CD4-positive, alpha-beta T cell treated with Interleukin-15 for 4 hours (primary cell): ENCODE measurements at regions not wholly inside any gene's neighbourhood (a gene's known extent, or its start where the extent isn't known, plus 50 kb on each side); places are given as distances from the start of the nearest gene placed in this dataset.
A peak's percentile ranks its signal among the peaks of the same experiment; 100 is the strongest.

Experiments used
- DNase-seq: peaks from one replicate; pipeline ENCODE4 v3.0.0-alpha.2; 2020; ENCODE audit warnings: low spot score

- DNase-seq = no peak
Measured at GRCh38 chr13:27673911-27674310, 52.2 kb downstream of the POLR1D start.

DNA sequence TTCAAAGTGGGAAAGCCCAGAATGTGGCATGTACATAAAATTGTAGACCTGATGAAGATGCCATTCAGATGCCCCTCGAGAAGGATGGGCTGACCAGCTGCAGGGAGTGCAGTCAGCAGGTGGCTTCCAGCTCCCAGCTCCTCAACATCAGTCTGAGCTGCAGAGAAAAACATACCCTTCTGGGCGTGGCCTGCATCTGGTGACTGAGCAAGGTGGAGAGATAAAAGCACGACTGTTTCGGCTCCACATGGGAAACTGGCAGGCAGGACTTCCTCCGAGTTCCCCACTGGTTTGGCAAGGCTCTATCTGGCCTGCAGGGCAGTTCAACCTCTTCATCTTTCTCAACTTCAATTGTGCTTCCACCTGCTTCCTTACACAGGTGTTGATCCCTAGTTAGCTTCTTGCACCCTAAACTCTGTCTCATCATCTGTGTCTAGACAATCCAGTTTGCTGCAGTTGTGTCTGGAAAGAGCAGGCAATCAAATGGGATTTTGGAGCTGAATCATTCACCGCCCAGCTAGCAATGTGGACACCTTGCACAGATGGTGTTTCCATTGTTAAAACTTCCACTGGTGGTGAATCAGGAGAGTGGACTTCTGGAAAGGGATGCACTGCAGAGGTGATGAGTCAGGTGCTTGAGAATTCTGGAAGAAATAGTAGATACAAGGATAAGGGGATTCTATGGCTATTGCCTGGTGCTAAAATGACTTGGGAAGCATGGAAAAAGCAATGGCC is 56.8 kb downstream of the POLR1D start:
- no peak for DNase-seq

GRCh38 chr13:27679396-27679795 is 57.7 kb downstream of the POLR1D start:
- DNase-seq = no peak

DNA sequence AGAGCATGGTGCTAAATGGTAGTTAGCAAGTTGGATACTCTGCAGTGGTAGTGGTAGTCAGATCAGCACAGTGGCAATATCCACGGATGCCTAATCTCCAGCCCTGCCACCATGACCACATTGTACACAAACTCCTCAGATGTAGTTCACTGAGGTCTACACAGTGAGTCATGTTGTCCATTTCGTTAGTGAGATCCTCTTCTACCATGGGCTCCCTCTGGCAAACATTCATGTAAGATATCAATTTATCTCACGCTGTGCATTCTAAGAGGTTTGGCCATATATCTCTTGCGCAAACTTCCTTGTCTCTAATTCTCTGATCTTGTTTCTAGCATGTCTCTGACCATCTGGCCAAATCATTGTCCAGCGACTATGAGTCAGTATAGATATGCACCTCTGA is 58.2 kb downstream of the POLR1D start:
- DNase-seq = no peak

DNA sequence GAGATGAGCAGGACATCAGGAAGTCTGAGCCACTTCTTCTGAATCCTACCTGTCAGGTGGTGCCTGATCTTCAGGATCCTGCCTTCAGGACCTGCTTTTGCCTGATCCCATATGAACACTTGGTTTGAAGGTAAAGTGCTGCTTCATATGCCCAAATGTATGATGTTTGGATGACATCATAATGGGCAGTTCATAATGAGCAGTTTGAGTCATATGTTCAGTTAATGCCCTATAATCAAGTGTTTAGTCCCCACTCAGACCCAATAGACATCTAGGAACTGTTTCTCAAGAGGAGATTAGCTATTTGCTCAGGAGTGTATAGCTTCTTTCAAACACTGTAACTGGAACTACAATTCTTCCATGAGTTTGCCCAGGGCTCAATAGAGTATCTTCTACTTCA is 58.8 kb downstream of the POLR1D start:
- no peak for DNase-seq

GRCh38 chr13:27691207-27691606 is 69.5 kb downstream of the POLR1D start:
- DNase-seq = no peak

DNA sequence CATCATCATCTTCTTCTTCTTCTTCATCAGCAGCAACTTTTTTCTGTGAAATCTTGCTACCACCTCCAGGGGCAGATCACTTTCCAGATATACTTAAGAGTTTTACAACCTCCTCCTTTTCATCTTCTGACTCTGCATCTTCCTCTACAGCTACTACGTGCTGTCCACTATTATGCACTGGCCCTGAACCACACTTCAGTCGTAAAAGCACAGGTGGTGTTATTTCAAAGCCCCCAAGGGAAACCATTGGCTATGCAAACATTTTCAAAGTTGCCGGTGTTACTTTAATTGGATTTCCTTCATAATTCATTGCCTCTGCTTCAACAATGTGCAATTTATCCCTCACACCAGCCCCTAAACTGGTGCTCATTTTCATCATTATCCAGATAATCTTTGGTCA is 75.0 kb downstream of the POLR1D start:
- no peak for DNase-seq

DNA sequence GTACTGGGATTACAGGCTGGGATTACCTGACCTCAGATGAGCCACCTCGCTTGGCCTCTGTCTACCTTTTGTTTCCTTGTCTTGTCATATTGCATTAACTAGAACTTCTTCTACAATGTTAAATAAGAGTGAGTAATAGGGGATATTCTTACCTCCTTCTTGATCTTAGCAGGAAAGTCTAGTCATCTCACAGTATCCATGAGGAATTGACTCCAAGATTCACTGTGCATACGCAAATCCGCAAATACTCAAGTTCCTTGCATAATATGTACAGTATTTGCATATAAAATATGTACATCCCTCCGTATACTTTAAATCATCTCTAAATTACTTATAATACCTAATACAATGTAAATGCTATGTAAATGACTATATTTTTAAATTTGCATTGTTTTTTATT is 78.3 kb downstream of the POLR1D start:
- DNase-seq = no peak

GRCh38 chr13:27704681-27705080 is 83.0 kb downstream of the POLR1D start:
- peak; percentile 10 for DNase-seq

GRCh38 chr13:27708325-27708724 is 84.0 kb upstream of the GSX1 start:
- DNase-seq = no peak

DNA sequence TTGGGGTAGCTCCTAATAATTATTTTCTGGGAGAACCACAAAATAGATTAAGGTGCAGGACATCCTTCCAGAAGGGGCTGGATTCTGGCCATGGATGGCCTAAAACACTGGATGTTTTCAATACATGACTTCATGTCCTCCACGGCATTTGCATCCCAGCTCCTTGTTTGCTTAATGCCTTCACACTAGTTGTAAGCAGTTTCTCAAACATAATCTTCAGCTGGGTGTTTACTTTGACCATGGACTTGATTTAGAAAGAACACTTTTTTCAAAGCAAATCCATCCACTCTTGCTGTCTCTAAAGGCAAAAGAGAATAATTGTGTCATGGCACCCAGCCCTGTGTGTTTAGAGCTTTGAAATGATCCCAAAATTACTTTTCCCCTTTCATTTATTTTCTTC is 82.5 kb upstream of the GSX1 start:
- no peak for DNase-seq

DNA sequence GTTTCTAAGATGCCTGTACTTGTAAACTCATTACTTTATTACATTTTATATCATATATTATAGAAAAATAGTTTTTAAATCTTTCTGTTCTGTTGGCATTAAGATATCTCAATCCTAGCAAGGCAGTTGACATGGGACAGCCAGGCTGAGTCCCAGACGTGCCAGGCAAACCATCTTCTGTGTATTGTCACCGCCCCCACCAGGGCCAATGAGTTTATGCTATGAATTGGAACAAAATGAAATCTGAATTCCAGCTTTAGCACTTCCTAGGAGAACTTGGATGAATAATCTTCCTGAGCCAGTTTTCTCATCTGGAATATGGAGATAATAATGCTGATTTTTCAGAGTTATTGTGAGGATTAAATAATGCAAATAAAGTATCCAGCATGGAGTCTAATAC is 79.9 kb upstream of the GSX1 start:
- DNase-seq = peak; percentile 4

- DNase-seq = no peak
Measured at GRCh38 chr13:27713767-27714166, 78.5 kb upstream of the GSX1 start.

DNA sequence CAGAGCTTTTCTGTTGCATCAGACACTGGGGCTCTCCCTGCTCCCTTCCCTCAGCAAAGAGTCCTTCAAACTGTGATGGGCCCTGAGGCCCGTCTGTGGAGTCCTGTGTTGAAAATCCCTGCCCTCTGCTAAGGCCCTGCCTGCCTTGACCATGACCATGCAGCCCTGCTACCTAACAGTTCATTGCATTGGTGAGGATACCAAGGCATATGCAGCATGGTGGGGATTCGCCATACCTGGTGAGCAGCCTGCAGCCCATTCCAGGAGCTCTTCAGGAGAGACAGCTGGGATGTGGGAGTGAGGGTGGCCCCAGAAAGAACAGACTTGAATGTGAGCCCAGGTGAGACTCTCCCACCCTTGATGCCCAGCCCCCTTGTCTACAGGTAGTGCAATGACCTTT is 70.6 kb upstream of the GSX1 start:
- DNase-seq = no peak

- DNase-seq = no peak
Measured at GRCh38 chr13:27728271-27728670, 64.0 kb upstream of the GSX1 start.

DNA sequence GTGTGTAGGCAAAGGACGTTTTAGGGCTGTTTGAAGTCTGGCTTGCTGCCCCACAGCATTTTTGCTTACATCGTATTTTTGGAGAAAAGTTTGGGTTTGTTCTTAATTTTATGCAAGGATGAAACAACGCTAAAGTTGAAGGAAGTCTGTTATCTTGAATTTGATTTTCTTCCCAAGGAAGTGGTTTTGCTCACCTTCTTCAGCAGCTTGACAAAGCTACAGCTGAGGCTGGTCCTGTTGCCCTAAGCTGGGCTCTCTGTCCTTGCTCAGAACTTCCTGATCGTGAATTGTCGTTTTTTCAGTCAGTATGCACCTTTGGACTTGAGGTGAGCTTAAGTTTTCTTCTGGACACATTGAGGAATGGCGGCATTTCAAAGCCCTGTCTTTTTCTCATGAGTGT is 62.1 kb upstream of the GSX1 start:
- no peak for DNase-seq
